ENCODE measurements at regions not wholly inside any gene's neighbourhood (a gene's known extent, or its start where the extent isn't known, plus 50 kb on each side); places are given as distances from the start of the nearest gene placed in this dataset.

DNA sequence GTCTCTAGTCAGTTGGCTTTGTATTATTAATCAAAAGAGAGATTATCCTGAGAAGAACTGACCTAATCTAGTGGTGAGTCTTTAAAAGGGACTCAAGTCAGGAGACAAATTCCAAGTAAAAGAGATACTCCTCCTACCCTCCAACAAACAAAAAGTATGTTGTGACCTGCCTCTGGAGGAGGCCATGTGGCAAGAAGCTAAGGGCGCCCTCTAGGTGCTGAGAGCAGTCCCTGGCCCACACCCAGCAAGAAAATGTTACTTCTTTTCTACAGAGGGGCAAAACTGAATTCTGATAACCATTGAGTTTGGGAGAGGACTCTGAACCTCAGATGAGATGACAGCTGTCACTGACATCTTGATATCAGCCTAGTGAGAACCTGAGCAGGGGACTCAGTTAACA lies 953.6 kb upstream of the AGA start:
- TF ChIP-seq, protein P1, sequence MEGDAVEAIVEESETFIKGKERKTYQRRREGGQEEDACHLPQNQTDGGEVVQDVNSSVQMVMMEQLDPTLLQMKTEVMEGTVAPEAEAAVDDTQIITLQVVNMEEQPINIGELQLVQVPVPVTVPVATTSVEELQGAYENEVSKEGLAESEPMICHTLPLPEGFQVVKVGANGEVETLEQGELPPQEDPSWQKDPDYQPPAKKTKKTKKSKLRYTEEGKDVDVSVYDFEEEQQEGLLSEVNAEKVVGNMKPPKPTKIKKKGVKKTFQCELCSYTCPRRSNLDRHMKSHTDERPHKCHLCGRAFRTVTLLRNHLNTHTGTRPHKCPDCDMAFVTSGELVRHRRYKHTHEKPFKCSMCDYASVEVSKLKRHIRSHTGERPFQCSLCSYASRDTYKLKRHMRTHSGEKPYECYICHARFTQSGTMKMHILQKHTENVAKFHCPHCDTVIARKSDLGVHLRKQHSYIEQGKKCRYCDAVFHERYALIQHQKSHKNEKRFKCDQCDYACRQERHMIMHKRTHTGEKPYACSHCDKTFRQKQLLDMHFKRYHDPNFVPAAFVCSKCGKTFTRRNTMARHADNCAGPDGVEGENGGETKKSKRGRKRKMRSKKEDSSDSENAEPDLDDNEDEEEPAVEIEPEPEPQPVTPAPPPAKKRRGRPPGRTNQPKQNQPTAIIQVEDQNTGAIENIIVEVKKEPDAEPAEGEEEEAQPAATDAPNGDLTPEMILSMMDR (conservative IDR thresholded peaks at IDR 0.05; ENCODE audit: low read depth, low read length) = no peak
- TF ChIP-seq CHD1 (IDR thresholded peaks at IDR 0.05; ENCODE audit: low read depth, low read length) (no peak), MAFK (IDR thresholded peaks at IDR 0.05; ENCODE audit: low read depth, low read length) (no peak), BHLHE40 (IDR thresholded peaks at IDR 0.05; ENCODE audit: low read depth, low read length) (no peak), RFX5 (IDR thresholded peaks at IDR 0.05; ENCODE audit: low read depth, low read length) (no peak), POLR2A (IDR thresholded peaks at IDR 0.05; ENCODE audit: low read depth, low read length) (no peak), MAZ (IDR thresholded peaks at IDR 0.05; ENCODE audit: borderline replicate concordance, low read depth, low read length) (no peak)

Measured in IMR-90 (cell line).